Progenitor cell of endocrine pancreas (in vitro differentiated cells): ENCODE measurements at regions not wholly inside any gene's neighbourhood (a gene's known extent, or its start where the extent isn't known, plus 50 kb on each side); places are given as distances from the start of the nearest gene placed in this dataset.

Experiments used
- DNase-seq: peaks from one replicate; pipeline ENCODE4 v3.0.0; 2021; ENCODE audit warnings: low spot score; ENCODE audit not compliant: unreplicated experiment
- H3K27ac Mint-ChIP-seq: 2 replicates; pipeline ENCODE4 v1.8.0; 2021; ENCODE audit warnings: mild to moderate bottlenecking, moderate library complexity, mixed read lengths
- H3K27me3 Mint-ChIP-seq: 2 replicates; pipeline ENCODE4 v1.8.0; 2021; ENCODE audit warnings: mixed read lengths
- H3K36me3 Mint-ChIP-seq: 2 replicates; pipeline ENCODE4 v1.8.0; 2022; ENCODE audit warnings: mixed read lengths; ENCODE audit not compliant: insufficient read depth
- H3K4me1 Mint-ChIP-seq: 2 replicates; pipeline ENCODE4 v1.8.0; 2021; ENCODE audit warnings: low read depth, mixed read lengths
- H3K4me3 Mint-ChIP-seq: 2 replicates; pipeline ENCODE4 v1.8.0; 2021; ENCODE audit warnings: low read depth, mild to moderate bottlenecking, moderate library complexity, mixed read lengths
- H3K9me3 Mint-ChIP-seq: 2 replicates; pipeline ENCODE4 v1.8.0; 2021; ENCODE audit warnings: low read depth, mixed read lengths
- CTCF ChIP-seq: fragments of 200-600 bp; sonication (generic); IDR thresholded peaks from one replicate; pipeline ENCODE4 v1.5.0; 2021; ENCODE audit warnings: antibody characterized with exemption, mild to moderate bottlenecking; ENCODE audit not compliant: unreplicated experiment

GRCh38 chr1:99457381-99458165, 188.3 kb upstream of the PALMD start:
- no peaks in the 10 kb centered on the region for H3K27me3 Mint-ChIP-seq
- DNase-seq: no peak
- H3K36me3 Mint-ChIP-seq: no peaks in the 10 kb centered on the region
- no peak overlapping the region for H3K27ac Mint-ChIP-seq
- H3K9me3 Mint-ChIP-seq: no peaks in the 10 kb centered on the region
- H3K4me1 Mint-ChIP-seq: peaks cover 4% of the 10 kb centered on the region
- H3K4me3 Mint-ChIP-seq: no peak overlapping the region
- no peak for TF ChIP-seq CTCF

- H3K9me3 Mint-ChIP-seq: no peaks in the 10 kb centered on the region
- no peaks in the 10 kb centered on the region for H3K4me1 Mint-ChIP-seq
- H3K27me3 Mint-ChIP-seq: no peaks in the 10 kb centered on the region
- no peaks in the 10 kb centered on the region for H3K36me3 Mint-ChIP-seq
- no peak overlapping the region for H3K4me3 Mint-ChIP-seq
- TF ChIP-seq CTCF: no peak
- no peak overlapping the region for H3K27ac Mint-ChIP-seq
- DNase-seq: no peak
Measured at GRCh38 chr1:99461499-99461898, 184.4 kb upstream of the PALMD start.

GRCh38 chr1:99464738-99465137, 181.2 kb upstream of the PALMD start:
- Mint-ChIP-seq H3K27me3 (no peaks in the 10 kb centered on the region), H3K9me3 (no peaks in the 10 kb centered on the region), H3K4me1 (no peaks in the 10 kb centered on the region), H3K4me3 (no peak overlapping the region), H3K36me3 (no peaks in the 10 kb centered on the region), H3K27ac (no peak overlapping the region)
- DNase-seq: no peak
- TF ChIP-seq CTCF: no peak

DNA sequence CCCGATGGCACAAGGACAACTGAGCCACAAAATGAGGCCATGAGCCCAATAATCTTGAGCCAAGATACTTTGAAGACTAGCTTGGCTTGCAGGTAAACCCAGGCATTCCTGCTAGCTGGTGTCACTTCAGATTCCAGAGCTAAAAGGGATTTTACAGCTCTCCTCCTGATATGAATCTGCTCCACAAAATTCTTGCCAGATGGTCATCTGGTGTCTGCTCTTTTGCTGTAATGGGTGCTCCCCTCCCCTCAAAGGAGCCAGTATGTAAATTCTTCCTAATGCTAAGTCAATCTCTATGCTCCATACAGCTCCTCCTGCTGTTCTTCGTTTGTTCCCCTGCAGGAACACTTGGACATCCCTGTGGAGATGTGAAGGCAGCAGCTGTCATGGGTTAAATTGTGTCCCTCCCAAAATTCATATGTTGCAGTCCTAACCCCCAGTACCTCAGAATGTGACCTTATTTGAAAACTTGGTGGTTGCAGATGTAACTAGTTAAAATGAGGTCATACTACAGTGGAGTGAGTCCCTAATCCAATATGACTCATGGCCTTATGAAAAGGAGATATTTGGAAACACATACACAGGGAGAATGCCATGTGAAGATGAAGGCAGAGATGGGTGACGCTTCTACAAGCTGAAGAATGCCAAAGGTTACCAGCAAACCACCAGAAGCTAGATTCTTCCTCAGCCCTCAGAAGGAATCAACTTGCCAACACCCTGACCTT, 180.6 kb upstream of the PALMD start:
- no peak overlapping the region for H3K27ac Mint-ChIP-seq
- no peak for TF ChIP-seq CTCF
- no peaks in the 10 kb centered on the region for H3K9me3 Mint-ChIP-seq
- no peaks in the 10 kb centered on the region for H3K4me1 Mint-ChIP-seq
- no peak overlapping the region for H3K4me3 Mint-ChIP-seq
- no peak for DNase-seq
- H3K36me3 Mint-ChIP-seq: no peaks in the 10 kb centered on the region
- no peaks in the 10 kb centered on the region for H3K27me3 Mint-ChIP-seq

DNA sequence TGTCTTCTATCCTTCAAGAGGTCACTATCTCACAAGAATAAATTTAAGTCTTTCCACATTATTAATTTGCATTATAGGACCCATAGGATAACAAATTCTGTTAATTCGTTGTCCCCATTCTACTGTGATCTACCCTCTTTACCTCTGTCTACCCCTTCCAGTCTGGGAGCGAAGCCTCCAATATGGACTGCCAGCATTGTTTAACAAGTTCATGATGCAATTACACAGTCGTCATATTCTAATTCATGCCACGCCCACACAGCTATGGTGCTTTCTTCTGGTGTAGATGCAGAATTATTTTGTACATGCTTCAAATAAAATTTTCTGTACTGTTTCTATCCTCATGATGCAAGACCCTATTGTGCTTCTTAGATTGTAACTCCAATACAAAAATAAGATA, 178.3 kb upstream of the PALMD start:
- Mint-ChIP-seq H3K9me3 (no peaks in the 10 kb centered on the region), H3K4me1 (no peaks in the 10 kb centered on the region), H3K36me3 (no peaks in the 10 kb centered on the region), H3K27ac (no peak overlapping the region), H3K4me3 (no peak overlapping the region), H3K27me3 (no peaks in the 10 kb centered on the region)
- no peak for DNase-seq
- TF ChIP-seq CTCF: no peak
